GM12865 (cell line): ENCODE measurements at regions not wholly inside any gene's neighbourhood (a gene's known extent, or its start where the extent isn't known, plus 50 kb on each side); places are given as distances from the start of the nearest gene placed in this dataset.
"Not testable (repeated sequence)": the region's sequence is repeated elsewhere in the genome, so short reads cannot be mapped to it uniquely, and the experiment has no call there.

Source experiments
- DNase-seq: peaks from one replicate; pipeline ENCODE4 v3.0.0; 2010; ENCODE audit warnings: low read depth
- H3K4me3 ChIP-seq: 2 replicates; pipeline ENCODE4 v1.5.1; 2011; ENCODE audit warnings: mild to moderate bottlenecking, low read depth, low read length, control low read depth
- CTCF ChIP-seq: IDR thresholded peaks from 2 replicates; pipeline ENCODE4 v1.5.1; 2011; ENCODE audit warnings: low read length, control low read depth, low read depth, inconsistent platforms; ENCODE audit not compliant: insufficient read depth; ENCODE audit errors: missing control alignments

DNA sequence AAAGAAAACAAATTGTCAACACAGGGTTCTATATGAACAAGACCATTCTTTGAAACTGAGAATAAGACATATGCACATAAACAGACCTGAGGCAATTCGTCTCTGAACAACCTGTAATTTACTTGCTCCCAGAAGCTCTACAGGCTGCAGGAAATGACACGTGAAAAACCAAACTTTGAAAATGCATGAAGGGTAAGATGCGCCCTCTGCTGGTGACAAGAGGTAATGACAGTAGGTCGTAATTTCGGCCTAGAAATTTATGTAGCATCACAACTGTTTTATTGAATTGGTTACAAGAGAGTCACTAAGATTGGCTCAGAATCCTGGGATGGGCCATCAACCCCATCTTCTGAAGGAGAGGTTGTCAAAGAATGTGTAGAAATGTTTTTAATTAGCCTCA lies 276.5 kb downstream of the PPP4R3C start:
- DNase-seq, result peak; percentile 29

DNA sequence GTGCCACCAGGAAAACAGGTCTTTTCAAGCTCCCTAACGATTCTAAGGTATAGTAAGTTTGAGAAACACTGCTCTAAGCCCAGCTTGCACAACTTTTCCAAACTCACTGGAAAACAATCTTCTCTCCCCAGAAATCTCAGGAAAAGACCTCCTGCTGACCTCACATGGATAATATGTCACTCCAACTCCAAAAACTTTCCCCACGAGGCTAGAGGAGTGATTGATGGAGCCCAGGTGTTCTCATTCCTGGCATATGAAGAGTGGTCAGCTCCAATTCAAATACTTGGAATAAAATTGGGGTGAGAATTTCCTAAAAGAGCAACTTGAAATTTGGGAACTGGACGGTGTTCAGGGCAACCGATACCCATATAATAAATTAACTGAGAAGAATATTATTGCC lies 299.9 kb downstream of the PPP4R3C start:
- no peak for DNase-seq
- no peak for TF ChIP-seq CTCF
- H3K4me3 ChIP-seq, result no peak overlapping the region

More for the DNA sequence above, 276.5 kb downstream of the PPP4R3C start:
- peak; percentile 51 for TF ChIP-seq CTCF
- no peak overlapping the region for H3K4me3 ChIP-seq

GRCh38 chrX:27162496-27162895 lies 300.6 kb downstream of the PPP4R3C start:
- no peak for DNase-seq
- H3K4me3 ChIP-seq, result no peak overlapping the region
- TF ChIP-seq CTCF, result no peak

- not testable (repeated sequence) for DNase-seq, H3K4me3 ChIP-seq
Measured at GRCh38 chrX:27156921-27157320, 306.2 kb downstream of the PPP4R3C start.

DNA sequence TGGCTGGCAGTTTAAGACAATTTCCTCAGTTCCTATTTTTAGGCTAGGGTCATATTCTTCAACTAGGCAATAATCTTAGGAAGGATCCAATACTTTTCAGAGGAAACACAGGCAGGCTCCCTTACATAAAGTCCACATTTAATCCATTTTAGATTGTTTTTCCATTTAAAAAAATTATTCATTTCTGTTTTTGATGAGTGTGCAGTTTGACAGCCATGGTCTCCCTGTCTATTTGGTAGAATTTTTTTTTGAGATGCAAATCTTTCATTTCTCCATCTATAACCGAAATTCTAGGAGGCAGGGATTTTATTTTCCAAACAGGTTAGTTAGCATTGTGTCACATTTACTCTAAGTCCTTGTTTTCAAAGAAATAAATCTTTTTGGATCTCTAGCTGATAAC lies 326.8 kb downstream of the PPP4R3C start:
- no peak for TF ChIP-seq CTCF
- H3K4me3 ChIP-seq, result no peak overlapping the region
- DNase-seq, result no peak

GRCh38 chrX:27132862-27133261 lies 330.3 kb downstream of the PPP4R3C start:
- no peak for DNase-seq
- no peak for TF ChIP-seq CTCF
- H3K4me3 ChIP-seq, result no peak overlapping the region

DNA sequence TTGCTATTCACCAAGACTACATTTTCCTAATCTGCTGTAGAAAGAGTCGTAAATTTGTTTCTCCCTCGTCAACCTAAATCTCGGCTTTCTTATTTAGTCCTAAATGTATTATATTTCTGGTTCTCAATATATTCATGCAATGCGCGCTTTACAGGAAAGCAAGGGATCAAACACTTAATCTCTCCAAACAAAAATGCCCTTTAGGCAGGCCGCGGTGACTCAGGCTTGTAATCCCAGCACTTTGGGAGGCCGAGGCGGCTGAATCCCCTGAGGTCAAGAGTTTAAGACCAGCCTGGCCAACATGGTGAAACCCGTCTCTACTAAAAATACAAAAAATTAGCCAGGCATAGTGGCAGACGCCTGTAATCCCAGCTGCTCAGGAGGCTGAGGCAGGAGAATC lies 376.0 kb downstream of the PPP4R3C start:
- DNase-seq, H3K4me3 ChIP-seq: not testable (repeated sequence)

GRCh38 chrX:27086237-27086636 lies 376.9 kb downstream of the PPP4R3C start:
- no peak for TF ChIP-seq CTCF
- DNase-seq, result no peak
- no peak overlapping the region for H3K4me3 ChIP-seq
